GM06990 (cell line): ENCODE measurements at regions not wholly inside any gene's neighbourhood (a gene's known extent, or its start where the extent isn't known, plus 50 kb on each side); places are given as distances from the start of the nearest gene placed in this dataset.

ENCODE experiments used
- DNase-seq: peaks from one replicate; pipeline ENCODE4 v3.0.0-alpha.2; 2011; ENCODE audit not compliant: insufficient read length; ENCODE audit errors: extremely low read depth
- H3K27me3 ChIP-seq: replicated peaks from 2 replicates; pipeline ENCODE4 v1.6.0; 2011; ENCODE audit warnings: low read length; ENCODE audit not compliant: control insufficient read depth, insufficient read depth
- H3K36me3 ChIP-seq: 2 replicates; pipeline ENCODE4 v1.5.1; 2011; ENCODE audit warnings: low read length; ENCODE audit not compliant: control insufficient read depth, insufficient read depth
- H3K4me3 ChIP-seq: replicated peaks from 2 replicates; pipeline ENCODE4 v1.5.1; 2011; ENCODE audit warnings: low read depth, mild to moderate bottlenecking, control low read depth, low read length
- CTCF ChIP-seq: IDR thresholded peaks from 2 replicates; pipeline ENCODE4 v1.5.1; 2011; ENCODE audit warnings: low read length, control low read depth, mild to moderate bottlenecking, inconsistent platforms; ENCODE audit not compliant: insufficient read depth, poor library complexity, severe bottlenecking

- no peak overlapping the region for H3K4me3 ChIP-seq
- TF ChIP-seq CTCF: no peak
- H3K36me3 ChIP-seq: no peaks in the 10 kb centered on the region
- no peak for DNase-seq
- H3K27me3 ChIP-seq: no peaks in the 10 kb centered on the region
These were observed 453.3 kb downstream of the BMP2 start for GRCh38 chr20:7220755-7221154.

GRCh38 chr20:7226156-7226555 lies 458.7 kb downstream of the BMP2 start:
- H3K4me3 ChIP-seq: no peak overlapping the region
- H3K27me3 ChIP-seq: no peaks in the 10 kb centered on the region
- no peak for TF ChIP-seq CTCF
- DNase-seq: no peak
- H3K36me3 ChIP-seq: no peaks in the 10 kb centered on the region

GRCh38 chr20:7231303-7231702 lies 463.8 kb downstream of the BMP2 start:
- Histone ChIP-seq H3K36me3 (no peaks in the 10 kb centered on the region), H3K4me3 (no peak overlapping the region), H3K27me3 (no peaks in the 10 kb centered on the region)
- DNase-seq: no peak
- TF ChIP-seq CTCF: no peak

- Histone ChIP-seq H3K27me3 (no peaks in the 10 kb centered on the region), H3K36me3 (no peaks in the 10 kb centered on the region), H3K4me3 (no peak overlapping the region)
- no peak for DNase-seq
- no peak for TF ChIP-seq CTCF
These were observed 465.3 kb downstream of the BMP2 start for GRCh38 chr20:7232796-7233195.

GRCh38 chr20:7237251-7237650 lies 469.8 kb downstream of the BMP2 start:
- no peak for TF ChIP-seq CTCF
- no peak for DNase-seq
- no peak overlapping the region for H3K4me3 ChIP-seq
- H3K36me3 ChIP-seq: no peaks in the 10 kb centered on the region
- no peaks in the 10 kb centered on the region for H3K27me3 ChIP-seq

- Histone ChIP-seq H3K36me3 (no peaks in the 10 kb centered on the region), H3K27me3 (no peaks in the 10 kb centered on the region), H3K4me3 (no peak overlapping the region)
- no peak for DNase-seq
- no peak for TF ChIP-seq CTCF
These were observed 473.0 kb downstream of the BMP2 start for GRCh38 chr20:7240490-7240889.
